ENCODE measurements at regions not wholly inside any gene's neighbourhood (a gene's known extent, or its start where the extent isn't known, plus 50 kb on each side); places are given as distances from the start of the nearest gene placed in this dataset.

DNA sequence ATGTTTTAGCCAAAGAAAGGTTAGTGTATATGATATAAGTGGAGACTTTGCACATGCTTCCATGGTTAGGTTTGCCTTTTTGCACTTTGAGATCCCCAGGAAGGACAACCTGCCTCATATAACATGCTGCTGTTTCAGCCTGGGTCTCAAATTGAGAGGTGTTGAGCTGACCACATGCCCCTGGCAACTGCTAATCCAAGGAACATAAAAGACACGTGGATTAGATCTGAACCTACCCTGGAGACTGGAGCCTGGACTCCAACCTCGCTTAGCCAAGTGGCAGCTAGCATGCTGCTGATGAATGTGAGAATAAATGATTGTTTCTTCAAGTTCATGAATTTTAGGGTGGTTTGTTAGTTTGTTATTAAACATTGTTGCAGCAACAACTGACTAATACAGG is 301.8 kb upstream of the TBC1D5 start:
- intact Hi-C loops (cut with DNase I; ENCODE audit: low total_unique reads) (no loop called here), in situ Hi-C loops (cut with MboI; ENCODE audit: low sequenced_read_pairs in 4 of 4) (no loop called here)
- ATAC-seq, result no peak
- no peak for DNase-seq
- Histone ChIP-seq H3K36me3 (no peaks in the 10 kb centered on the region), H3K9me3 (no peaks in the 10 kb centered on the region), H3K4me3 (no peak overlapping the region), H3K4me1 (no peaks in the 10 kb centered on the region), H3K27me3 (no peaks in the 10 kb centered on the region), H3K27ac (no peak overlapping the region)
- TF ChIP-seq POLR2A (IDR thresholded peaks at IDR 0.05), result no peak
- TF ChIP-seq, protein P1, sequence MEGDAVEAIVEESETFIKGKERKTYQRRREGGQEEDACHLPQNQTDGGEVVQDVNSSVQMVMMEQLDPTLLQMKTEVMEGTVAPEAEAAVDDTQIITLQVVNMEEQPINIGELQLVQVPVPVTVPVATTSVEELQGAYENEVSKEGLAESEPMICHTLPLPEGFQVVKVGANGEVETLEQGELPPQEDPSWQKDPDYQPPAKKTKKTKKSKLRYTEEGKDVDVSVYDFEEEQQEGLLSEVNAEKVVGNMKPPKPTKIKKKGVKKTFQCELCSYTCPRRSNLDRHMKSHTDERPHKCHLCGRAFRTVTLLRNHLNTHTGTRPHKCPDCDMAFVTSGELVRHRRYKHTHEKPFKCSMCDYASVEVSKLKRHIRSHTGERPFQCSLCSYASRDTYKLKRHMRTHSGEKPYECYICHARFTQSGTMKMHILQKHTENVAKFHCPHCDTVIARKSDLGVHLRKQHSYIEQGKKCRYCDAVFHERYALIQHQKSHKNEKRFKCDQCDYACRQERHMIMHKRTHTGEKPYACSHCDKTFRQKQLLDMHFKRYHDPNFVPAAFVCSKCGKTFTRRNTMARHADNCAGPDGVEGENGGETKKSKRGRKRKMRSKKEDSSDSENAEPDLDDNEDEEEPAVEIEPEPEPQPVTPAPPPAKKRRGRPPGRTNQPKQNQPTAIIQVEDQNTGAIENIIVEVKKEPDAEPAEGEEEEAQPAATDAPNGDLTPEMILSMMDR (IDR thresholded peaks at IDR 0.05 in 4 of 5, conservative IDR thresholded peaks at IDR 0.05 in 1 of 5), result no peak

DNA sequence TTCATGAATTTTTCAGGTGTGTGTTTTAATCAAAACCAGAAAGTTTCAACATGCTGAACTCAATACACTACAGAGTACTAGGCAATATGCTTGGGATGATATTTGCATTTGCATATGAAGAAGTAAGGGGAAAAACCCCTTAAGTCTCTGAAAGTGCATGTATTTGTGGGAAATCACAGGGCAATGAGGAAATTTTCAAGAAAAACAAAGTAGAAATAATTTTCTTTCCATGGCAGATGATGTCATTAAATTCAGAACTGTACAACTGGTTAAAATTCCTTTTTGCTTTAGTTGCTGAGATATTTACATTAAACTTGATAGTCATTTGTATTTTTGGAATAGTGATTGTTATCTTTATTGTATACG is 294.0 kb upstream of the TBC1D5 start:
- Histone ChIP-seq H3K27me3 (no peaks in the 10 kb centered on the region), H3K9me3 (no peaks in the 10 kb centered on the region), H3K4me1 (no peaks in the 10 kb centered on the region), H3K27ac (no peak overlapping the region), H3K4me3 (no peak overlapping the region), H3K36me3 (no peaks in the 10 kb centered on the region)
- intact Hi-C loops (cut with DNase I; ENCODE audit: low total_unique reads) (no loop called here), in situ Hi-C loops (cut with MboI; ENCODE audit: low sequenced_read_pairs in 4 of 4) (no loop called here)
- no peak for TF ChIP-seq POLR2A (IDR thresholded peaks at IDR 0.05)
- TF ChIP-seq, protein P1 (IDR thresholded peaks at IDR 0.05 in 4 of 5, conservative IDR thresholded peaks at IDR 0.05 in 1 of 5), result no peak
- no peak for ATAC-seq
- DNase-seq, result no peak

DNA sequence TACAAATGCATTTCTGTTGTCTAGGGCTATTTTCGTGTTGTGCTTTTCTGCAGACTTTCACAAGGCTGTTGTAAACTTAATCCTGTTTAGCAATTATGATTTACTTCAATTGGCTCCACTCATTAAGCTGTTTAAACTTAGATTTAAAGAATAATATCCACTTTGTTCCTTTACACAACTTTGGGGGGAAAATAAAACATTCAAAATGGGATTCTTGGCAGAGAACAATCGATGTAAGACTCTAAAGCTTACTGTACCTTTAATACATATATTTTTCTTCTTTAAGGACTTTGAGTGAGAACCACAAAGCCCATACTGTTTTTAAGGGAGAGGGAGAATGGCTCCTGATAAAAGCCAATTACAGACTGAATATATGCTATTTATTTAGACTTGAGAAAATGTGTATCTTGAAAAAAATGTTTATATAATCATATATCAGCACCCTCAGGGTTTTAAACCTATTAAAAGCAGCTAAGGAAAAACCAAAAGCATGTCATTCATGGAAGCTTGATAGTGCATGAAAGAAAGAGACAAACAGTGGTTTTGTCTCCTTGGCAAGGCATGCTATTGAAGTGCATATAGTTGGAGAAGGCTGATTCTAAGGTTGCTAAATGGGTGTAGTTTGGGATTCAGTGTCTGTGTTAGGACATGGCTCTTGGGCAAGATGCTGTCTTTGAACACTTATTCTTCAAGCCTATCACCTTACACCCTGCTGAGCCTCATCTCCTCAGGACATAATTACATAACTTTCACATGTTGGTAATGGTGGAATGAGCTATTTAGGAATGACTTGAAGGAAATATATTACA is 293.4 kb upstream of the TBC1D5 start:
- Histone ChIP-seq H3K4me1 (no peaks in the 10 kb centered on the region), H3K4me3 (no peak overlapping the region), H3K9me3 (no peaks in the 10 kb centered on the region), H3K36me3 (no peaks in the 10 kb centered on the region), H3K27me3 (no peaks in the 10 kb centered on the region), H3K27ac (no peak overlapping the region)
- TF ChIP-seq, protein P1 (IDR thresholded peaks at IDR 0.05 in 4 of 5, conservative IDR thresholded peaks at IDR 0.05 in 1 of 5), result no peak
- no peak for TF ChIP-seq POLR2A (IDR thresholded peaks at IDR 0.05)
- intact Hi-C loops (cut with DNase I; ENCODE audit: low total_unique reads) (no loop called here), in situ Hi-C loops (cut with MboI; ENCODE audit: low sequenced_read_pairs in 4 of 4) (no loop called here)
- no peak for ATAC-seq
- no peak for DNase-seq

DNA sequence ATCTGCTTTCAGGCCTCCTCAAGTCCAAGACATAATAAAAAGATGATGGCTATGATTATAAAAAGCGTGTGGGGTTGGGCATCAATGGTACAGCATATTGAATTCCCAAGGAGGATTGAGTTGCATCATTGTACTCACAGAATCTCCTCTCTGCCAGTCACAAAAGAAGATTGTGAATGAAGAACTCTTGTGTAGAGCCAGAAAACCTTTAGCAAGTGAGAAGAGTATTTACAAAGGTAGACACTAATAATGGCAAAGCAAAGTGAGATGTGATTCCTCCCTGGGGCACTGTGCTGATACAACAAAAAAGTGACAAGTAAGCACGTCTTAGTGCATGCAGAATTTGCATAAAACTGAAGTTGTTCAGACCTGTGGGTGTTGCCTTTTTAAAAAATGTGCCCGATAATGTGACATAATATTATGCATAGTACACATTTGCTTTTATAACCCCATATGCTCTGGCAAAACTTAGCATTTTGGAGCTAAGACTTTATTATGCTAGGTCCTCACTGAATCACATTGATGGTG is 291.2 kb upstream of the TBC1D5 start:
- ATAC-seq (no peak), DNase-seq (no peak)
- in situ Hi-C loops (cut with MboI; ENCODE audit: low sequenced_read_pairs in 4 of 4), result no loop called here
- Histone ChIP-seq H3K36me3 (no peaks in the 10 kb centered on the region), H3K9me3 (no peaks in the 10 kb centered on the region), H3K27ac (no peak overlapping the region), H3K4me3 (no peak overlapping the region), H3K27me3 (no peaks in the 10 kb centered on the region), H3K4me1 (no peaks in the 10 kb centered on the region)
- TF ChIP-seq, protein P1 (IDR thresholded peaks at IDR 0.05 in 4 of 5, conservative IDR thresholded peaks at IDR 0.05 in 1 of 5), result no peak
- no peak for TF ChIP-seq POLR2A (IDR thresholded peaks at IDR 0.05)
- intact Hi-C loops (cut with DNase I; ENCODE audit: low total_unique reads), result no loop called here
